ENCODE measurements at regions not wholly inside any gene's neighbourhood (a gene's known extent, or its start where the extent isn't known, plus 50 kb on each side); places are given as distances from the start of the nearest gene placed in this dataset.

GRCh38 chr2:133966720-133967304 lies 287.1 kb upstream of the MGAT5 start:
- no peaks in the 10 kb centered on the region for H3K9me3 Mint-ChIP-seq
- no peak for DNase-seq
- no peaks in the 10 kb centered on the region for H3K4me1 Mint-ChIP-seq
- H3K27ac Mint-ChIP-seq = no peak overlapping the region
- no peaks in the 10 kb centered on the region for H3K36me3 Mint-ChIP-seq
- H3K27me3 Mint-ChIP-seq = peaks cover 6% of the 10 kb centered on the region
- H3K4me3 Mint-ChIP-seq = no peak overlapping the region

- H3K4me3 Mint-ChIP-seq = no peak overlapping the region
- peaks cover 2% of the 10 kb centered on the region for H3K27me3 Mint-ChIP-seq
- no peaks in the 10 kb centered on the region for H3K9me3 Mint-ChIP-seq
- H3K4me1 Mint-ChIP-seq = no peaks in the 10 kb centered on the region
- H3K36me3 Mint-ChIP-seq = no peaks in the 10 kb centered on the region
- H3K27ac Mint-ChIP-seq = no peak overlapping the region
- DNase-seq = no peak
Observed at GRCh38 chr2:133967326-133967725, 286.5 kb upstream of the MGAT5 start.

GRCh38 chr2:133968446-133968845 lies 285.4 kb upstream of the MGAT5 start:
- no peak overlapping the region for H3K27ac Mint-ChIP-seq
- H3K4me3 Mint-ChIP-seq = no peak overlapping the region
- H3K9me3 Mint-ChIP-seq = no peaks in the 10 kb centered on the region
- no peak for DNase-seq
- H3K36me3 Mint-ChIP-seq = no peaks in the 10 kb centered on the region
- H3K27me3 Mint-ChIP-seq = no peaks in the 10 kb centered on the region
- H3K4me1 Mint-ChIP-seq = no peaks in the 10 kb centered on the region

GRCh38 chr2:133970641-133971040 lies 283.2 kb upstream of the MGAT5 start:
- Mint-ChIP-seq H3K27ac (no peak overlapping the region), H3K4me1 (peaks cover 2% of the 10 kb centered on the region), H3K36me3 (no peaks in the 10 kb centered on the region), H3K9me3 (no peaks in the 10 kb centered on the region), H3K27me3 (no peaks in the 10 kb centered on the region), H3K4me3 (no peak overlapping the region)
- DNase-seq = no peak

GRCh38 chr2:133972297-133972696 lies 281.6 kb upstream of the MGAT5 start:
- DNase-seq = no peak
- Mint-ChIP-seq H3K36me3 (no peaks in the 10 kb centered on the region), H3K9me3 (no peaks in the 10 kb centered on the region), H3K27ac (no peak overlapping the region), H3K4me1 (peaks cover 2% of the 10 kb centered on the region), H3K4me3 (no peak overlapping the region), H3K27me3 (no peaks in the 10 kb centered on the region)

GRCh38 chr2:133972786-133973185 lies 281.1 kb upstream of the MGAT5 start:
- no peaks in the 10 kb centered on the region for H3K9me3 Mint-ChIP-seq
- no peak overlapping the region for H3K27ac Mint-ChIP-seq
- no peak overlapping the region for H3K4me3 Mint-ChIP-seq
- no peak for DNase-seq
- no peaks in the 10 kb centered on the region for H3K27me3 Mint-ChIP-seq
- H3K36me3 Mint-ChIP-seq = no peaks in the 10 kb centered on the region
- peaks cover 2% of the 10 kb centered on the region for H3K4me1 Mint-ChIP-seq

- H3K27ac Mint-ChIP-seq = no peak overlapping the region
- no peak overlapping the region for H3K4me3 Mint-ChIP-seq
- H3K36me3 Mint-ChIP-seq = no peaks in the 10 kb centered on the region
- no peak for DNase-seq
- no peaks in the 10 kb centered on the region for H3K27me3 Mint-ChIP-seq
- H3K9me3 Mint-ChIP-seq = no peaks in the 10 kb centered on the region
- H3K4me1 Mint-ChIP-seq = peaks cover 2% of the 10 kb centered on the region
Observed at GRCh38 chr2:133974353-133974752, 279.5 kb upstream of the MGAT5 start.

GRCh38 chr2:133975135-133975534 lies 278.7 kb upstream of the MGAT5 start:
- Mint-ChIP-seq H3K9me3 (no peaks in the 10 kb centered on the region), H3K27me3 (no peaks in the 10 kb centered on the region), H3K27ac (no peak overlapping the region), H3K4me3 (no peak overlapping the region), H3K36me3 (no peaks in the 10 kb centered on the region), H3K4me1 (peaks cover 2% of the 10 kb centered on the region)
- no peak for DNase-seq

GRCh38 chr2:133975676-133976428 lies 278.0 kb upstream of the MGAT5 start:
- Mint-ChIP-seq H3K4me1 (peaks cover 2% of the 10 kb centered on the region), H3K9me3 (no peaks in the 10 kb centered on the region), H3K27ac (no peak overlapping the region), H3K4me3 (no peak overlapping the region), H3K27me3 (no peaks in the 10 kb centered on the region), H3K36me3 (no peaks in the 10 kb centered on the region)
- no peak for DNase-seq

- peaks cover 2% of the 10 kb centered on the region for H3K4me1 Mint-ChIP-seq
- H3K27me3 Mint-ChIP-seq = no peaks in the 10 kb centered on the region
- H3K4me3 Mint-ChIP-seq = no peak overlapping the region
- no peaks in the 10 kb centered on the region for H3K36me3 Mint-ChIP-seq
- H3K27ac Mint-ChIP-seq = no peak overlapping the region
- no peak for DNase-seq
- H3K9me3 Mint-ChIP-seq = no peaks in the 10 kb centered on the region
Observed at GRCh38 chr2:133976659-133977058, 277.2 kb upstream of the MGAT5 start.

GRCh38 chr2:133977405-133977804 lies 276.5 kb upstream of the MGAT5 start:
- Mint-ChIP-seq H3K36me3 (no peaks in the 10 kb centered on the region), H3K4me3 (no peak overlapping the region), H3K9me3 (no peaks in the 10 kb centered on the region), H3K4me1 (peaks cover 2% of the 10 kb centered on the region), H3K27ac (no peak overlapping the region), H3K27me3 (no peaks in the 10 kb centered on the region)
- no peak for DNase-seq

GRCh38 chr2:133982256-133982655 lies 271.6 kb upstream of the MGAT5 start:
- Mint-ChIP-seq H3K4me1 (no peaks in the 10 kb centered on the region), H3K27ac (no peak overlapping the region), H3K9me3 (peaks cover 3% of the 10 kb centered on the region), H3K36me3 (no peaks in the 10 kb centered on the region), H3K4me3 (no peak overlapping the region), H3K27me3 (no peaks in the 10 kb centered on the region)
- no peak for DNase-seq

GRCh38 chr2:133985563-133985962 lies 268.3 kb upstream of the MGAT5 start:
- Mint-ChIP-seq H3K27ac (no peak overlapping the region), H3K9me3 (peaks cover 3% of the 10 kb centered on the region), H3K4me3 (no peak overlapping the region), H3K27me3 (no peaks in the 10 kb centered on the region), H3K4me1 (no peaks in the 10 kb centered on the region), H3K36me3 (no peaks in the 10 kb centered on the region)
- DNase-seq = no peak

GRCh38 chr2:133986081-133986837 lies 267.6 kb upstream of the MGAT5 start:
- Mint-ChIP-seq H3K4me1 (no peaks in the 10 kb centered on the region), H3K4me3 (no peak overlapping the region), H3K27me3 (no peaks in the 10 kb centered on the region), H3K27ac (no peak overlapping the region), H3K9me3 (peaks cover 3% of the 10 kb centered on the region), H3K36me3 (no peaks in the 10 kb centered on the region)
- DNase-seq = no peak

- Mint-ChIP-seq H3K9me3 (peaks cover 3% of the 10 kb centered on the region), H3K27ac (no peak overlapping the region), H3K4me1 (no peaks in the 10 kb centered on the region), H3K4me3 (no peak overlapping the region), H3K36me3 (no peaks in the 10 kb centered on the region), H3K27me3 (no peaks in the 10 kb centered on the region)
- DNase-seq = no peak
Observed at GRCh38 chr2:133986881-133987795, 266.7 kb upstream of the MGAT5 start.
